GM12892 (cell line): ENCODE measurements at regions not wholly inside any gene's neighbourhood (a gene's known extent, or its start where the extent isn't known, plus 50 kb on each side); places are given as distances from the start of the nearest gene placed in this dataset.

Experiments
- DNase-seq: peaks from one replicate; pipeline ENCODE4 v3.0.0; 2011; ENCODE audit not compliant: insufficient read length
- FAIRE-seq: peaks from 2 replicates; lab custom pipeline; 2011; peaks lifted over from hg19 to GRCh38; lab: Jason Lieb, UNC
- POLR2A ChIP-seq: IDR thresholded peaks from 2 replicates; pipeline ENCODE4 v1.6.1; 2011; ENCODE audit warnings: low read depth, low read length, control low read depth
- POLR2AphosphoS5 ChIP-seq: IDR thresholded peaks from 2 replicates; pipeline ENCODE4 v1.6.1; 2011; ENCODE audit warnings: low read depth, low read length, control low read depth
- TAF1 ChIP-seq: IDR thresholded peaks from 2 replicates; pipeline ENCODE4 v1.6.1; 2011; ENCODE audit warnings: low read depth, mild to moderate bottlenecking, control low read depth, low read length, borderline replicate concordance

DNA sequence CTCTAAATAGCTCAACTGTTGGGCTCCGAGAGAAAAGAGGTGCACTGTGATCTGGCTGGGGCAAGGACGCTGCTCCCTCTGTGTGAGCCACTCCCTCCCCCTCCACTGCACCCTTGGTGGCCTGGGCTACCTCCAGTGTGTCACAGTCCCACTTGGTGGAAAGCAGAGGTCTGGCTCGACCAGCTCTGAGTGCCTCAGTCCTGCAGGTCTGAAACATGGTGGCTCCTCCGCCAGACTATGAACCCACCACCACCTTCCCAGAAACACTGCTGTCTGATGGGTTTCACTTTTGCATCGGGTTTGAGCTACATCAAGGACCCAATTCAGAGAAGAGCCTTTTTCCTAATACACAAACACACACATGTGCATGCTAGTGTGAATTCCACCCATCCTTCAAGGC is 500.1 kb downstream of the RPS24 start:
- TF ChIP-seq POLR2AphosphoS5 (no peak), POLR2A (no peak), TAF1 (no peak)
- no peak for FAIRE-seq
- no peak for DNase-seq

DNA sequence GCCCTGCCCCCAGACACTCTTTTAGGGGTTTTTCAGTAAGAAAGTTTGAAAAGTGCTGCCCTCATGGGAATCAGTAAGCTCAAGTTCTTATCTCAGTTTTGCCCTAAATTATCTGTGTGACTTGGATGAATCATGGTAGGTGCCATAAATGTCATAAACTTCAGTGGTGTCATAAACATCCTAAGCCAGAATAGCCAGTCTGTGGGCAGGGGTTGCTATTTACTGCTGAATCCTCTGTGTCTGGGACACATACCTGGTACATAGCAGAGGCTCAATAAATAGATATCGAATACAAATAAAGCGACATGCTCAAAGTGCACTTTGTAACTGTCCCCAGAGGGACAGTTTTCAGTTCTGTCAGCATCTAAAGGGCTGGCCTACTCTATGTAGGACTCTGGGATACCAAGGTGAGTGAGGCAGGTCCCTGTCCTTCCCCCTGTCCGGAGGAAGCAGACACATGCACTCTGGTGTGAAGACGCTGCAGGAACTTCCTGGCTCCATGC is 502.1 kb downstream of the RPS24 start:
- no peak for FAIRE-seq
- no peak for DNase-seq
- no peak for TF ChIP-seq TAF1
- TF ChIP-seq POLR2A: no peak
- TF ChIP-seq POLR2AphosphoS5: no peak

DNA sequence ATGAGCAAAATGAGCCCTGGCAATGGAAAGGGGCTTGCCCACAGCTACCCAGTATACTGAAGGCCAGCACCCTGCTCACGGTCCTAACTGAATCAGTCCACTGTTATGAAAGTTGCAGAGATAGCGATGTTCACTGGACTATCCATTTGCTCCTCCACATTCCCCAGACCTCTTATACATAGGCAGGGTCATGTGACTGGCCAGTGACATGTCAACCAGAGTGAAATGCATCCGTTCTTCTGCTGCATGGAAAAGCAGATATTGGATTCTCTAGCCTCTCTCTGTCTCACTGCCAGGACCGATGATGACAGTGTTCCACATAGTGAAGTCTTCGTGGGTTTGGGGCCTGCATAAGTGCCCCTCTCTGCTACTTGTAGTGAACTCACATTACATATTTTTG is 503.4 kb downstream of the RPS24 start:
- no peak for DNase-seq
- FAIRE-seq: no peak
- TF ChIP-seq POLR2A (no peak), TAF1 (no peak), POLR2AphosphoS5 (no peak)

DNA sequence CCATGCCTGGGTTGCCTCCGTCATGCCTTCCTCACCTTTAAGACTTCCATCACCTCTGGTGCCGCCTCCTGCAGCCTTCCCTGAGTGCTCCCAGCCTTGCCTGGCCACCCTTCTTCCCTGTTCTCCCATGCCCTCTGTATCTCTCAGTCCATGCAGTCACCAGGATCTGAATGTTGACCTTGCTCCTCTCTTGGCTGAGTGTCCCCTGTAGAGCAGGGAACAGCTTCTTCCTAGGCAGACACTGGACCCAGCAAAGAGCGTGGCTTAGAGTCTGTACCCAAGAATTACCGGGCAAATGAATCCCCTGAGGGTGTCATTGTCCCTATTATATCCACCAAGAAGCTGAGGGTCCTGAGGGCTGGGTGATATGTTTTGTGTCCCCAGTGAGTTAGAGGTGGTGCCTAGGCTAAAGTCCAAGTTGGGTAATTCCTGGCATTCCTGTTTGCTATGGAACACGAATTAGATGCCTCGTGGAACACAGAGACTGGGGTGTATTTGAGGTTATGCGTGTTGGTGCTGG is 505.6 kb downstream of the RPS24 start:
- no peak for TF ChIP-seq POLR2AphosphoS5
- no peak for DNase-seq
- FAIRE-seq: no peak

DNA sequence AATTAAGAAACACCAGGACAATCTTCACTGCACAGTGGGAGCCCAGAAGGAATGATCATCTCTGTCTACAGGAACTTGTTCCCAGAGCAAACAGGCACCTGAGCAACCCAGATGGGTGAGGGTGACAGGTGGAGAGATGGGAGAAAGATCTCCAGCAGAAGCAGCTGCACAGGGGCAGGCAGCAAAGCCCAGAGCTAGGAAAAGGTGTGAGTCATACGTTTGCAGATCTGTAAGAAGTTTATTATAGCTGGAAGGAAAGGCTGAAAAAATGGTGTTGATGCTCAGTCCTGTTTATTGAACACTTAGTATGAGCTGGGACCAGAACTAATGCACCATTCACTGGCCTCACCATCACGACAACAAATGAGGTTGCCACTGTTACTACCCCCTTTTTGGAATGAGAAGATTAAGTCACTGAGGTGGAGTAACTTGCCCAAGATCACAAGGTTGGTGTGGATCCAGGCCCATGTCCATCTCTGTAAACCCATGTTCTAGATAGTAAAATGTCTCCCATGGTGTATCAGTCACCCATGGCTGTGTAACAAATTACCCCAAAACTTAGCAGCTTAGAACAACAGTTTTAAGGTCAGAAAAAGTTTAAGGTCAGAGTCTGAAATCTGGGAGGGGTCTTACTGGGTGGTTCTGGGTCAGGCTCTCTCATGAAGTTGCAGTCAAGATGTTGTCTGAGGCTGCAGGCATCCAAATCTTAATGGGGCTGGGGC is 506.9 kb downstream of the RPS24 start:
- DNase-seq (no peak), FAIRE-seq (no peak)
- TF ChIP-seq POLR2AphosphoS5: no peak
- TF ChIP-seq POLR2A: no peak
- TF ChIP-seq TAF1: no peak

DNA sequence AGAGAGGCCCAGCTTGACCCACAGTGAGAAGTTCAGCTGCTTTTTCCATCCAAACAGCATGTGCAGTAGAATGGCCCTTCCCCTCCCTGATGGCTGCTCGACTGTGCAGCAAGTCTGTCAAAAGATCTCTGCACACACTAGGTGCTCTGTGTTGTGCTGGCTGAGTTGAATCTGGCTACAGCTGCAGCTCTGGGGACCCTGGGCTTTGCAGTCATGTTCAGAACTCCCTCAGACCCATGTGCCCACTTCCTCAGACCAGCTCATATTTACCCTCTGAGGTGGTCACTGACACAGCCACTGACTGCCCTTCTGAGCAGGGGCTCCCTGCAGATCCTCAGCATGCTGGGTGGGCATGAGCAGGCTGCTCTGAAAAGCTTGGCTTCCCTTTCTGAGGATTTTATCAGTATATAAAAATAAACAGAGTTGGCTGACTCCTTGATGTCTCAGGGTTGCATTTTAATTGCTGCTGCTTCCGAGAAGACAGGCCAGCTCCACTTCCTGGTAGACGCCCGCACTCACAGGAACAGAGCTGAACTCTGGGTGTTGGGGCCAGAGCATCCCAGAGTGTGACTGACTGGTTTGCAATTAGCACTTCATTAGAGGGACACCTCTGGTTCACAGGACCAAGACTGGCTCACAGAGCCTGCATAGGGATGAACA is 507.9 kb downstream of the RPS24 start:
- no peak for DNase-seq
- TF ChIP-seq TAF1 (no peak), POLR2AphosphoS5 (no peak), POLR2A (no peak)
- no peak for FAIRE-seq

DNA sequence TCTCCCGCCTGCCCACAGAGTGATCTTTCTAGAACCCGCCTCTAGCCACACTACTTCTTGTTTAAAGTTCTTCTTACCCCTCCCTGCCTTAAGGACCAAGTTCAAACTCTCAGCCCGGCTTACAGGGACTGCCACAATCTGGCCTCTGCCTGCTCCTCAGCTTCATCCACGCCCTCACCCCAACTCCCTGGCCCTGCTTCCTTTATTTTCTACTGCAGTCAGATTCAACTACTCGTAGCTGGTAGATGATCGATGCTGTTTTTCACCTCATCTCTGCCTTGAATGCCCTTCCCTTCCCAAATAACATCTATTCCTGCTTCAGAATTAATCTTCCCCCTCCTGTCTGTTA is 508.5 kb downstream of the RPS24 start:
- no peak for FAIRE-seq
- no peak for DNase-seq
- no peak for TF ChIP-seq POLR2AphosphoS5
- TF ChIP-seq POLR2A: no peak
- TF ChIP-seq TAF1: no peak

DNA sequence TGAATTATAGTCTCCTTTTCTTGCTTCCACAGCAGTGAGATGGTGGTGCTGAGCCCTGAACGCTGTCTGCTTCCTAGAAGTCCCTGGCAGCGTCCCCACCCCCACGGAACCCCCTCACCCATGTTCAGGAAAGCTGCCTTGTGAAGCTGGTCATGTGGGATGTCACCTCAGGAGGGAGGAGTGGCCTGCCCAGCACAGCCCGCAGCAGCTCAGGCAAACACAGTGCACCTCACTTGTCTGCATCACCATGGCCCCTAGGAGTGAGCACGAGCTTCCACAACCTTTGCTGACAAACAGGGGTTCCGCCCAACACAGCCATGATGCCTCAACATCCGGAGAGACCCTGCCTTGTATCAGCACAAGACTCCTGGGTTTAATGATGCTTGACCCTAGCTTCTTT is 508.9 kb downstream of the RPS24 start:
- no peak for FAIRE-seq
- DNase-seq: no peak
- no peak for TF ChIP-seq POLR2A
- no peak for TF ChIP-seq POLR2AphosphoS5
- no peak for TF ChIP-seq TAF1

DNA sequence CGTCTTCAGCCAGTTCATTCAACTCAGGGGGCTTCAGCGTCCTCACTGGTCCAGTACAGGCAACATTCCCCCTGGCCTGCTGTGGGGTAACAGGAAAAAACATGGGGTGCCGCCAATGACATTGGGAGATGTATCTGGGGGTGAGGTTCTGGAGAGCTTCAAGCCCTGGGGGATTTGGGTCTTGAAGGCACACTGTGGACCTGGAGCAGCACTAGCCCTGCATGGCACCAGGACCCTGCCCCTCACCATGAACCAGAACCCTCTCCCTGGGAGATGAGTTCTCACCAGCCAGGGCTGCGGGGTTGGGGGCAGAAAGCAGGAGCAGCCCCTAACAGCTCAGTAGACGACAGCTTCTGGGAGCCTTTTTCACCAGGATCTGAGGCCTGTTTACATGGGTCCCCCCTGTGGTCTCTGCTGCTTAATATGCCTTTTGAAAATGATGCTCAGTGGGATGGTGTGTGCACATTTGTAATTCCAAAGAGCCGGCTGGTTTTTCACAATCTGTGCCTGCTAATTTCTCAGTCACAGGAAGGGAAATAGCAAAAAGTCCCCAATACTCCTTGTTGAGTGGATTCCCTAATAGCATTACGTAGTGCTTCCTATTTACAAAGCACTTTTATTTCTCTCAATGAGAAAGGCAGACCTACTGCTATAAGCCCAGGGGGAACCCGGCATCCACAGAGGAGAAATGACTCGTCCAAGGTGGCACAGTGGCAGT is 509.5 kb downstream of the RPS24 start:
- no peak for DNase-seq
- no peak for FAIRE-seq
- no peak for TF ChIP-seq TAF1

DNA sequence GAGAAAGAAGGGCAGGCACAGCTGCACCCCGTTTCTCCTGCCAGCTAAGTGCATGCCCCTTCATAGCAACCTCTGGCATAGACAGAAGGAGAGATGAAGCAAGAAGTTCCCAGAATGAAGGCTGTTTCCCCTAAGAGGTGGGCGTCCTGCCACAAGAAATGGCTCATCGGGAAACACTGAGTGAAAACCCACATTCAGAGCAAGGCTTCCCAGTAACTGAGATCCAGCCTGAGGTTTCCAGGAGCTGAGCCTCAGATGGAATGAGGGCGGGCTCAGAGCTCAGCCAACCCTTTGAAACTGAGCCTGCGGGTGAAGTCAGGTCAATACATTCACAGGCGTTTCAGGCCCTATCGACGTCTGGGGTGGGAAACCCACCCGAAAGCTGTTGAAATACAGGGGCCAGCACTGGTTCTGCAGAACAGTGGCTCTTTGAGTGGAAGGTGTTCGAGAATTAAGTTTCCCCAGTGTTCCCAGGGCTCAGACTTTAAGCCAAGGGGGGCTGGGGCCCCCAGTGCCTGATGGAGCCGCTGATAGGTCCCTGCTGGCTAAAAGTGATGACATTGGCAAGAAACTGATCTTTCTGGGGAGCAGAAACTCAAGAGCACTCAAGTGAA is 510.2 kb downstream of the RPS24 start:
- no peak for DNase-seq
- no peak for TF ChIP-seq TAF1
- TF ChIP-seq POLR2A: no peak
- no peak for TF ChIP-seq POLR2AphosphoS5
- FAIRE-seq: no peak

DNA sequence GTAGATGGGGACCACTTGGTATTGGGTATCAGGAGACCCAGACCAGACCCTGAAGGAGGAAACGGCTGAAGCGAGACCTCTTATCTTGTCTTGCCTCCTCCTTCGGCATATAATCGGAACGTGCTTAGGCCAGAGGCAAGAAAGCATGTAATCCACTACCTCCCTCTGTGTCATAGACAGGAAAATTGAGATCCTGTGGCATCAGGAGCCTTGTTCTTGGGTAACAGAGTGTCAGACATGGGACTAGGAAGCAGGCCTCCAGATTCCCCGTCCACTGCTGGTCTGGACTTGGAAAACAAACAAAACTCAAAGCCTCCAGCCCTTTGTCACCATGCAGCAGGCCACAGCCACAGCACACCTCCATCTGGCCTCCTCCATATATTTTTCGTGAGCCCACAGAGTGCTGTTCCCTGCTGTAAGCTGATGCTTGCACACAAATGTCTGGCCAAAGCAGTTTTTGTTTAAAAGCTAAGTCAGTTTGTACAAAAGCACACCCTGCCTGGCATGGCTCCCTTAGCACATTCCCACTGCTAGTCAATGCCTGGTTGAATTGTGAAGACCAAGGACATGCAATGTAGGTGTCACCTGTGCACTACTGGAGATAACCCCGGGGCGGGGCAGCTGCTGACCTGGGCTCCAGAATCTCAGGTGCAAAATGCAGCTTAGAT is 510.9 kb downstream of the RPS24 start:
- DNase-seq (no peak), FAIRE-seq (no peak)
- TF ChIP-seq TAF1 (no peak), POLR2A (no peak), POLR2AphosphoS5 (no peak)
